ENCODE measurements at regions not wholly inside any gene's neighbourhood (a gene's known extent, or its start where the extent isn't known, plus 50 kb on each side); places are given as distances from the start of the nearest gene placed in this dataset.

DNA sequence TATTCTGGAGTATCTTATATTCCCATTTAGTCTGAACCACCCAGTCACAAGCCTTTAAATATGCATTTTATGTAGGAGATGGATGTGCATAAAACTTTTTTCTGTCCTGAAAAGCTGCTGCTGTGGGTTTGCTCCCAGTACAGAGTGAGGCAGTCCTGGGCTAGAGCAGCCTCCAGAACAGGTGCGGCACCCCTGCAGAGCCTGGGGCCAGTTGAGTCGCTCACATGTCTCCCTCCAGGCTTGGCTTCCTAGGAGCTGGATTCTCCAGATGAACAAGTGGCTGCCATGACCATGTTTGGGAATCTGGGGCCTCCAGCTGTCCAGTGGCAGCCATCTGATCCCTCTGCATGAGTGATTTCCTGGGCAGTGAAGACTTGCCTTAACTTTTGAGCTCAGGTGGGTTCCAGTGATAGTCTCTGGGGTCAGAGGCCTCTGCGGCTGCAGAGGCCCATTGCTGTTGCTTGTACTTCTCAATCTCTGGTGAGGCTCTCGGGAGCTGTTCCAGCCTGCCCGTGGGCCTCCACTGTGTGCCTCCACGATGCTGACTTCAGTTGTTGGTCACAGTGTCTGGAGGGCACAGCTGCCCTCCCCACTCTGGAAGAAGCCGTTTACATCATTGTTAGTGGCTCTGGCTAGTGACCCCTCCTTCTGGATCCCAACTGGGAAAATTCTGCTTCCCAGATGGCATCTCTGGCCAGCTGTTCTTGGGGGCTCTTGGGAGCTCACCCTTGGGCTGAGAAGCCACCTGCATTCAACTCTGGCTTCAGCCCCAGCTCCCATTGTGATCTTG lies 120.4 kb downstream of the EMX2 start:
- TF ChIP-seq EZH2 (IDR thresholded peaks at IDR 0.05; ENCODE audit: low read length, missing control alignments): no peak
- TF ChIP-seq, protein P1, sequence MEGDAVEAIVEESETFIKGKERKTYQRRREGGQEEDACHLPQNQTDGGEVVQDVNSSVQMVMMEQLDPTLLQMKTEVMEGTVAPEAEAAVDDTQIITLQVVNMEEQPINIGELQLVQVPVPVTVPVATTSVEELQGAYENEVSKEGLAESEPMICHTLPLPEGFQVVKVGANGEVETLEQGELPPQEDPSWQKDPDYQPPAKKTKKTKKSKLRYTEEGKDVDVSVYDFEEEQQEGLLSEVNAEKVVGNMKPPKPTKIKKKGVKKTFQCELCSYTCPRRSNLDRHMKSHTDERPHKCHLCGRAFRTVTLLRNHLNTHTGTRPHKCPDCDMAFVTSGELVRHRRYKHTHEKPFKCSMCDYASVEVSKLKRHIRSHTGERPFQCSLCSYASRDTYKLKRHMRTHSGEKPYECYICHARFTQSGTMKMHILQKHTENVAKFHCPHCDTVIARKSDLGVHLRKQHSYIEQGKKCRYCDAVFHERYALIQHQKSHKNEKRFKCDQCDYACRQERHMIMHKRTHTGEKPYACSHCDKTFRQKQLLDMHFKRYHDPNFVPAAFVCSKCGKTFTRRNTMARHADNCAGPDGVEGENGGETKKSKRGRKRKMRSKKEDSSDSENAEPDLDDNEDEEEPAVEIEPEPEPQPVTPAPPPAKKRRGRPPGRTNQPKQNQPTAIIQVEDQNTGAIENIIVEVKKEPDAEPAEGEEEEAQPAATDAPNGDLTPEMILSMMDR (conservative IDR thresholded peaks at IDR 0.05 in 1 of 2, IDR thresholded peaks at IDR 0.05 in 1 of 2; ENCODE audit: low read depth in 1 of 2, low read length in 2 of 2): no peak
- Histone ChIP-seq H3K9me3 (ENCODE audit: control insufficient read depth, insufficient read depth, low read depth, low read length) (no peaks in the 10 kb centered on the region), H3K4me3 (replicated peaks in 1 of 4; ENCODE audit: control extremely low read depth in 1 of 4, insufficient read depth in 1 of 4, low read depth in 3 of 4, low read length in 4 of 4) (no peak overlapping the region), H3K79me2 (ENCODE audit: control insufficient read depth, insufficient read depth, low read length) (no peaks in the 10 kb centered on the region), H3K4me2 (ENCODE audit: extremely low read depth, insufficient read depth, low read length) (no peak overlapping the region), H3K27me3 (ENCODE audit: control insufficient read depth, insufficient read depth, low read length) (no peaks in the 10 kb centered on the region), H3K4me1 (ENCODE audit: control insufficient read depth, extremely low read depth, insufficient read depth, low read length) (no peaks in the 10 kb centered on the region), H3K9ac (ENCODE audit: insufficient read depth, low read length) (no peak overlapping the region), H4K20me1 (ENCODE audit: control insufficient read depth, extremely low read depth, insufficient read depth, low read length) (no peaks in the 10 kb centered on the region), H3K27ac (ENCODE audit: insufficient read depth, low read length) (no peak overlapping the region), H3K36me3 (ENCODE audit: control insufficient read depth, insufficient read depth, low read length) (no peaks in the 10 kb centered on the region), H2AFZ (ENCODE audit: low read length) (no peak overlapping the region)
- DNase-seq (ENCODE audit: low read depth in 2 of 2): no peak

DNA sequence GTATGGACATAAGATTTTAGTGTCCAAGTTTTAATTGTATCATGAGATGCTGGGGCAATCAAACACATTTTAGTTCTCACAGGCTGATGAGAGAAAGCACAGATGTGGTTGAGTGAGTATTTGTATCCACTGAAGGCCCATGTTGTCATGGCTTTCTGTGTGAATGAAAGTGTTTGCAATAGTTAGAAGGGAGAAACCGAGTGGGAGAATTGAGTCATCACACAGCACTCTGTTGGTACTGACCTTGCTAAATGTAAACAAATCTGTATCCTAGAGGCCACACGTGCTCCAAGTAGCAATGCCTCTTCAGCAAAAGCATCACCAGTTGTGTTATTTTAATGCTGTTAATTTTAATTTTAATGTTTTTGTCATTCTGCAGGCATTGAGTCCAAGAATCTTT lies 121.2 kb downstream of the EMX2 start:
- peak; percentile 66 to 79 for DNase-seq (ENCODE audit: low read depth in 2 of 2)
- Histone ChIP-seq H3K36me3 (ENCODE audit: control insufficient read depth, insufficient read depth, low read length) (no peaks in the 10 kb centered on the region), H3K4me2 (ENCODE audit: extremely low read depth, insufficient read depth, low read length) (no peak overlapping the region), H3K4me3 (replicated peaks in 1 of 4; ENCODE audit: control extremely low read depth in 1 of 4, insufficient read depth in 1 of 4, low read depth in 3 of 4, low read length in 4 of 4) (no peak overlapping the region), H4K20me1 (ENCODE audit: control insufficient read depth, extremely low read depth, insufficient read depth, low read length) (no peaks in the 10 kb centered on the region), H3K27me3 (ENCODE audit: control insufficient read depth, insufficient read depth, low read length) (no peaks in the 10 kb centered on the region), H2AFZ (ENCODE audit: low read length) (no peak overlapping the region), H3K4me1 (ENCODE audit: control insufficient read depth, extremely low read depth, insufficient read depth, low read length) (no peaks in the 10 kb centered on the region), H3K9me3 (ENCODE audit: control insufficient read depth, insufficient read depth, low read depth, low read length) (no peaks in the 10 kb centered on the region), H3K79me2 (ENCODE audit: control insufficient read depth, insufficient read depth, low read length) (no peaks in the 10 kb centered on the region), H3K27ac (ENCODE audit: insufficient read depth, low read length) (no peak overlapping the region), H3K9ac (ENCODE audit: insufficient read depth, low read length) (no peak overlapping the region)
- TF ChIP-seq, protein P1 (conservative IDR thresholded peaks at IDR 0.05 in 1 of 2, IDR thresholded peaks at IDR 0.05 in 1 of 2; ENCODE audit: low read depth in 1 of 2, low read length in 2 of 2): no peak
- TF ChIP-seq EZH2 (IDR thresholded peaks at IDR 0.05; ENCODE audit: low read length, missing control alignments): no peak

DNA sequence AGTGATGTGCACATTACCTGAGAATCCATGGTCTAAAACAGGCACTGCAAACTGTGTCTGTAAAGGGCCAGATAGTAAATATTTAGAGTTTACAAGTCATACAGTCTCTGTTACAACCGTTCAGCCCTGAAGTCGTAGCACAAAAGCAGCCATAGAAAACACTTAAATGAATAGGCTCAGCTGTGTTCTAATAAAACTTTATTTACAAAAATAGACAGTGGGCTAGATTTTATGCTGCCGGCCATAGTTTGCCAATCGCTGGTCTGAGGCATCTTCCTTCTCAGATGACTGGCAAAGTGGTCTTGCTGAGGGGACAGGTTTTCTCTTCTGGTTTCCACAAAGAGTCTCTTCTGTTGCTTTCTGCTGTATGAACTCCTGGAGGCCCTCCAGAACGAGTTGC lies 121.7 kb downstream of the EMX2 start:
- H2AFZ ChIP-seq (ENCODE audit: low read length): no peak overlapping the region
- H3K27me3 ChIP-seq (ENCODE audit: control insufficient read depth, insufficient read depth, low read length): no peaks in the 10 kb centered on the region
- no peaks in the 10 kb centered on the region for H3K4me1 ChIP-seq (ENCODE audit: control insufficient read depth, extremely low read depth, insufficient read depth, low read length)
- no peaks in the 10 kb centered on the region for H3K9me3 ChIP-seq (ENCODE audit: control insufficient read depth, insufficient read depth, low read depth, low read length)
- H3K79me2 ChIP-seq (ENCODE audit: control insufficient read depth, insufficient read depth, low read length): no peaks in the 10 kb centered on the region
- no peaks in the 10 kb centered on the region for H4K20me1 ChIP-seq (ENCODE audit: control insufficient read depth, extremely low read depth, insufficient read depth, low read length)
- TF ChIP-seq EZH2 (IDR thresholded peaks at IDR 0.05; ENCODE audit: low read length, missing control alignments): no peak
- TF ChIP-seq, protein P1 (conservative IDR thresholded peaks at IDR 0.05 in 1 of 2, IDR thresholded peaks at IDR 0.05 in 1 of 2; ENCODE audit: low read depth in 1 of 2, low read length in 2 of 2): no peak
- no peak for DNase-seq (ENCODE audit: low read depth in 2 of 2)
- H3K36me3 ChIP-seq (ENCODE audit: control insufficient read depth, insufficient read depth, low read length): no peaks in the 10 kb centered on the region
- no peak overlapping the region for H3K27ac ChIP-seq (ENCODE audit: insufficient read depth, low read length)
- H3K9ac ChIP-seq (ENCODE audit: insufficient read depth, low read length): no peak overlapping the region
- no peak overlapping the region for H3K4me2 ChIP-seq (ENCODE audit: extremely low read depth, insufficient read depth, low read length)
- no peak overlapping the region for H3K4me3 ChIP-seq (replicated peaks in 1 of 4; ENCODE audit: control extremely low read depth in 1 of 4, insufficient read depth in 1 of 4, low read depth in 3 of 4, low read length in 4 of 4)
